ENCODE measurements at regions not wholly inside any gene's neighbourhood (a gene's known extent, or its start where the extent isn't known, plus 50 kb on each side); places are given as distances from the start of the nearest gene placed in this dataset.

DNA sequence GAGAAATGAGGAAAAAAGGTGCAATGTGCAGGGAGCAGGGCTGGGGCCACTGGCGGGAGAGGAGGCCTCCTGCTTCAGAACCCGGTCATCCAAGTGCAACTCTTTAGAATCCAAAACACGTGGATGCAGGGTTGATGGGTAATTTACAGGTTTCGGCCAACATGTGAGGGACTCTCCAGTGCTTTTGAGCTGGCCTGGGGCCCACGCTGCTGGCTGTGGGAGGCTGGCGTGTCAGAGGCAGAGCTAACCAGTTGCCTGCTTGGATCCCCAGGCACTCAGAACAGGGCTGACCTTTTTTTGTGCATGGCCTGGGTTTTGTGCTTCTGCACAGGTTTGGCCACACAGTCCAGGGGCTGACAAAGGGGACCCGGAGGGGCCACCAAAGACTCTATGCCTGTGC is 61.6 kb downstream of the GADD45G start:
- TF ChIP-seq CTCF (conservative IDR thresholded peaks at IDR 0.05; ENCODE audit: low read length), result no peak
- TF ChIP-seq EZH2phosphoT487 (IDR thresholded peaks at IDR 0.05; ENCODE audit: borderline replicate concordance, low read depth, low read length), result no peak

Measured in OCI-LY7 (cell line).